GM21390 (cell line): ENCODE measurements at regions not wholly inside any gene's neighbourhood (a gene's known extent, or its start where the extent isn't known, plus 50 kb on each side); places are given as distances from the start of the nearest gene placed in this dataset.

ENCODE experiments used
- ATAC-seq: cut with Tn5 transposase; IDR thresholded peaks from one replicate; pipeline ENCODE4 v1.9.1; 2021; ENCODE audit not compliant: unreplicated experiment

DNA sequence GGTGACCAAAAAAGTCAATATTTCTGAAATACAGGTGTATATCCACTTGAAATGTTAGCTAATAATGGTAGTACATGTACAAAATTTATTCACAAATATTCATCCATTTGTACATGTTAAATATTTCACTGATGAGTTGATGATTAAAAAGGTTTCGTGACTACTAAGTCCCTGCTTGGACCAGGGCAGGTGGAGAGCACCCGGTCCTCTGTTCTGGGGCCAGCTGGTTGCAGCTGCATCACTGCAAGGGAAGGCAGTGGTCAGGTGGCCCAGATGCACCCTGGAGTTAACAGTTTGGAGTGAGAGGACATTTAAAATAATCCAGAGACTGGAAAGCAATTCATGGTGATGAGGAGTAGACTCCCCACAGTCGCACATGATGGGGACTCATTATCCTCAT lies 141.2 kb downstream of the ZBTB18 start:
- no peak for ATAC-seq

DNA sequence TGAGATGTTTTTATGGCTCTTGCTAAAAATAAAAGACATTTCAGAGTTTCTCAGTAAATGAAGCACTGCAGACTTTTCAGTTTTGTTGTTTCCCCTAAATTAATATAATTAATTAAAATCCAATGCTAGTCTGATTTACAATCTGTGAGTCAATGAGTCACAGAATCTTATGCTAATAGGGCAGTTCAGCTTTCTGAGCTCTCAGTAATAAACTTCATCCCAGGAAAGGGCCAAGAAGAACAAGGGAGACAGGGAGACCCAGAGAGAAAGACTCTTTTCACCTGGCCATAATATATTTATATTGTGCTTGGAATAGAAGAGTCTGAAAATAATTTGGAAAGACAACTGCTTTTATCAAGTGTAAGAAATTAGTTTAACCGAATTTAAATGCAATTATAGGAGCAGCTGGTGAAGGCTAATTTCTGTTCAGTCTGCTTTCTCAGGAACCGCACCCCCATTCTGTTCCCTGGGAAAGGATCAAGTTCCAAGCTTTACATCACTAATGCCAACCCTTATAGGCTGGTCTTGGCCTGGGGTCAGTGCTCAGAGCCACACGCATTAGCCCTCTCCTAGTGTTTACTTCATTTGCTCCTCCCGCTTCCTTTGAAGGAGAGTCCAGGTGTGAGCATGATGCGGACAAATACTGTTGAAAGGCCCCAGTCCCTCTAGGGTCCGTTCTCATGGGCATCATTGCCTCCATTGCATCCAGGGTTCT lies 145.6 kb downstream of the ZBTB18 start:
- no peak for ATAC-seq

DNA sequence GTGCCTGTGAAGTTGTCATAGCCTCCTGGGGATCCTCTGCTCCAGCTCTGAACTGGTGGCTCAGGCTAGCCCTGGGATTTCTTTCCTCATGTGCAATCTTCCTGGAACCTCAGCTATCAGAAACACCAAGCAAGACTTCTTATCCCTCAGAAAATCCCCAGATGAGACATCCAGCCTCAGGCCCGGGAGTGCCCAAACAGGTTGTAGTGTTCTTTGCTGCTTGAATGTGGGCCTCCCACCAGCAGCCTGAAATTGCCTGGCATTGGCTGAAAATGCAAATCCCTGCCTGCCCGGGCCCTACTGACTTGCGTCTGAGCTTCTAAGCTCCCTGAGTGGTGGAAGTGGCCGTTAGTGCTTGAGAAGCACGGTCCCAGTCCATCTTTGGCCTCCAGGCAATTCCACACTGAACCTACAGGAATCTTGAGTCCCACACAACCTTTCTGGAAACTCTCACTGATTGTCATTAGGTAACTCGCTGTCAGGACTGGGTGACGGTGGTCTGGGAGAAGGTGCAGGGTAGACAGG lies 146.8 kb downstream of the ZBTB18 start:
- no peak for ATAC-seq

DNA sequence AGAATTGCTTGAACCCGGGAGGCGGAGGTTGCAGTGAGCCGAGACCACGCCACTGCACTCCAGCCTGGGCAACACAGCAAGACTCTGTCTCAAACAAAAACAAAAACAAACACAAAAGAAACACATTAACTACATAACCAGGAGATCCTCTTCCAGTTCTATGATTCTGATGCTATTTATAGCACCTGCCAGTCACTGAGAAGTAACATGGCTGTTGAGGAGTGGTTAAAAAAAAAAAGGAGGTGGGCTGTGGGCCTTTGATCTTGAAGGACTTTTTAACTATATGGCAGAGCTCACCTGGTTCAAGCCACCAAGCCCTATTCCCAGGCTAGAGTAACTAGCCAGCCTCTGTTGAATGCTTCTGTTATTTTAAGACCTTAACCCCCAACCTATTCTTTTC lies 148.8 kb downstream of the ZBTB18 start:
- ATAC-seq: no peak

DNA sequence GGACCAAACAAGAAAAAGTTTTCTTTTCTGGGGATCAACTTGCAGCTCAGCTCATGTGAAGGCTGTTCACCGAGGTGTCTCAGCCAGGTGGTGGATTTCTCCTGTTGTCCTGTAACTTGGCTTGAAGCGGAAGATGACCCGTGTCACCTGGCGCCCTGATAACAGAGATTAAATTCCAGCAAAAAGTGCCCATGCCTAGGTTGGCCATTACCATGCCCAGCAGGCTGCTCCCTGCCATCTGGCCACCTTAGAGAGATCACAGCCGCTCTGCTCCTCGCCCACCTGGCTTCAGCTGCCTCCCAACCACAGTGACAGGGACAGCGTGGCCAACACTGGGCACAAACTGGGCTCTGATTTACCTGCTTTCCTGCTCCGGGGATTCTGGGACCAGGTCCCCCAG lies 149.5 kb downstream of the ZBTB18 start:
- no peak for ATAC-seq

DNA sequence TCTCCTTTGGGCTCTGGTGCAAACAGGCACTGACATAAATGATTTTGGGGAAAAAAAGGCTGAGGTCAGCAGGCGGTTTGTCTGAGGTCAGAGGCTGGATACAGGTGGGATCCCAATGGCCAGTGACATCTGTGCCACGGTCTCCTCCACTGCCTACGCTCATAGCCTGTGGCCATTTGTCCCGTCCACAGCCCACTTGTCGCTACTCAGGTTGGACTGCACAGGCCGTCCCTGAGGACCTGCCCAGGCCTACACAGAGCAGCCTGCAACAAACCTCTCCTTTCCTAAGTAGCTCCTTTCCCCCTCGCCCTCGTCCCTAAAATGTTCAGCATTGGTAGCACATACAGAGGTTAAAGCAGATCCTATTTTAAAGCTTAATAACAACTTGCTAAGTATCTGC lies 150.7 kb downstream of the ZBTB18 start:
- ATAC-seq: no peak

DNA sequence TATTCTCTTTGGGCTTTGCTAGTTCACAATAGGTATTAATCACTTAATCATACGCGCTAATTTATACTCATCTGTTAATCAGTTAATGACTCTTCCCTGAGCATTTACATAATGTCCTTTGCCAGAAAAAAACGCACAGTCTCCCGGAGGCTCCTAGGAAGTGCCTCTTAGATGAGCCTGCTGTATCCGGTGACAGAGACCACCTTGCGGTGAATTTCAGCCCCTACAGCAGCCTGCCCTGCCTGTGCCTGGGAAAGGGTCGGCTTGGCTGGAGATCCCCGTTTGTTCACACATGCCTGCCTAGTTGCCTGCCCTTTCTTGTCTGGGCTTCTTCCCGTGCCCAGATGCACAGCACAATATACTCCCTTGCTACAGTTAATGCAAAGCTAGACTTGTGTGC lies 152.9 kb downstream of the ZBTB18 start:
- no peak for ATAC-seq

DNA sequence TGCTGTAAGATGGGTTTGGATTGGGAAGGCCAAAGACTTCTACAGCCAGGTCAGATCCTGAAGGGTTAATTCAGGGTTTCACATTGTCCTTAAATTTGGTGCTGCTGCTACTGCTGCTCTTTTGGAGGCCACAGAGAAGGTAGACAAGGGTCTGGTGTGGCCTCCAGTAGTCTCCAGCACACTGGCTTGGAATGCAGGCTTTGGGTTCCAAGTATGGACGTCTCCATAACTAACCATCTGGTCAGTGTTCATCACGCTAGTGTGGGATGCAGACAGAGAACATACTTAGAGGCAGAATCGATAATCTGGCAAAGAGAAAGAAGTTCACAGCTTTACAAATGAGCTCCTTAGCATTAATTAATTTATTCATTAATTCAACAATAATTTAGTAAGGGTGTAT lies 154.1 kb downstream of the ZBTB18 start:
- no peak for ATAC-seq

DNA sequence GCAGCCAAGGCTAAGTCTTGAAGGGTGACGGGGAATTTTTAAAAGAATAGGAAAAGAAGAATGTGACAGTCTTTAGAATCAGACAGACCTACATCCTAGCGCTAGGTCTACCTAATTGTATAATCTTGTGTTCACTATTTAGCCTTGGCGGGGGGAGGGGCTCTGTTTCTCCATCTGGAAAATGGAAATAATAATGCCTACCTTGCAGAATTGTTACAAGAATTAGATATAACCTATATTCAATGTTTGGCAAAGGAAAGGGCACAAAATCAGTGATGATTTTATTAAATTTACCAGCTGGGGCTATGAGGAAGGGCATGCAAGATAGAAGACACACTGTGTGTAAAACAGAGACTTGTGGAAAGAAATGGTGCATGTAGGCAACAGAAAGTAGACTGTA lies 154.8 kb downstream of the ZBTB18 start:
- ATAC-seq: no peak

DNA sequence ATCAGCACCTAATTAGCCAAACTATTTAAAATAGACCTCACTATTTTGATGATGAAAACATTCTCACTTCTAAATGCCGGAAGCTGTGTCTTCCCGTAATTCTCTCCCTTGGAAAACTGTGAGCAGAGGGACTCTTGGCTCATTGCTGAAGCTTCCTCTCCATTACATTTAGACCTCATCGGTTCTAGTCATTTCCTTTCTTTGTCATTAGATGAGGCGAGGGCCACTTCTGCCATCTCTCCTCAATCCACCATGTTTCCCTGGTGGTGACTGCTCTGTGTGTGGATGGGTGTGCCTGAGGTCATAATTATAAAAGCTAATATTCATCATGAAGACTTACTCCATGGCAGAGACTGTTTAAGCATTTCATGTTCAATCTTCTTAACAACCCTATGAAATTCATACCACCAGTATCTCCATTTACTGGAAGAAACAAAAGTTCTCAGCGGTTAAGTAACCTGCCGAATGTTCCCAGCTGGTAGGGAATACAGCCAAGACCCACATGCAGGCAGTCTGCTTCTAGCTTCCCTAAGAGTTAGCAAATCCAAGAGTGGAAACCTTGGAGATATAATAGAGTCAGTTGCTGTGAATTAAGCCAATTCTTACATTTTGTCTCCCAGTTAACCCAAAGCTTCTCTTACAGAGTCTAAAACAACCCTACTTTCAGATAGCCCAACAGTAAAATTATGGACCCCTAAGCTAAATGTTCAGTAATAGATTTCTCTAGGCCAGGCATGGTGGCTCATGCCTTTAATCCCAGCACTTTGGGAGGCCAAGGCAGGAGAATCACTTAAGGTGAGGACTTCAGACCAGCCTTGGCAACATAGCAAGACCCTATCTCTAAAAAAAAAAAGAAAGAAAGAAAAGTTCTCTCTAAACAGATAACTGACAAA lies 156.2 kb downstream of the ZBTB18 start:
- no peak for ATAC-seq

DNA sequence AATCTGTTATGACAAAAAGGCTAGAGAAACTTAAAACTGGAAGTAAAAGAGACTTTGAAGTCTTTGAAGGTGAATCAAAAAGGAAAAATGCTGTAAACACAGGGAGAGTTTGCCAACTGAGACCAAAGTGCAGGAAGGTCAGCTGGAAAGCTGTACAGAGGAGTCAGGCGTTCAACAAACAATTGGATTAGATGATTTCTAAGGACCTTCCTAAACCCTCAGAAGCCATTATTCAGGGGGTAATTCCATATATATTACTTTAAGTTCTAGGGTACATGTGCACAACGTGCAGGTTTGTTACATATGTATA lies 156.8 kb downstream of the ZBTB18 start:
- no peak for ATAC-seq

DNA sequence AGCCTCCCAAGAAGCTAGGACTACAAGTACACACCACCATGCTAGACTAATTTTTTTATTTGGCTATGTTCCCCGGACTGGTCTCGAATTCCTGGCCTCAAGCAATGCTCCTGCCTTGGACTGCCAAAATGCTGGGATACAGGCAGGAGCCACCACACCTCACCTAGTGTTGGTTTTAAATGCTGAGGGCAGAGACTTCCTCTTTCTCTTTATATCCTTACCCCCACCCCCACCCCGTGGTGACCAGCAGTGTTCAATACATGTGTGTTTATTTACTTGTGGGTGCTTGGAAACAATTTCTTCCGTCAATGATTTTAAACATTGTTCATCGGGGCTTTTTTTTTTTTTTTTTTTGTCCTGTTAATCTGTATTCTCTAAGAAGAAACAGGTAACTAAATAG lies 158.9 kb downstream of the ZBTB18 start:
- no peak for ATAC-seq

DNA sequence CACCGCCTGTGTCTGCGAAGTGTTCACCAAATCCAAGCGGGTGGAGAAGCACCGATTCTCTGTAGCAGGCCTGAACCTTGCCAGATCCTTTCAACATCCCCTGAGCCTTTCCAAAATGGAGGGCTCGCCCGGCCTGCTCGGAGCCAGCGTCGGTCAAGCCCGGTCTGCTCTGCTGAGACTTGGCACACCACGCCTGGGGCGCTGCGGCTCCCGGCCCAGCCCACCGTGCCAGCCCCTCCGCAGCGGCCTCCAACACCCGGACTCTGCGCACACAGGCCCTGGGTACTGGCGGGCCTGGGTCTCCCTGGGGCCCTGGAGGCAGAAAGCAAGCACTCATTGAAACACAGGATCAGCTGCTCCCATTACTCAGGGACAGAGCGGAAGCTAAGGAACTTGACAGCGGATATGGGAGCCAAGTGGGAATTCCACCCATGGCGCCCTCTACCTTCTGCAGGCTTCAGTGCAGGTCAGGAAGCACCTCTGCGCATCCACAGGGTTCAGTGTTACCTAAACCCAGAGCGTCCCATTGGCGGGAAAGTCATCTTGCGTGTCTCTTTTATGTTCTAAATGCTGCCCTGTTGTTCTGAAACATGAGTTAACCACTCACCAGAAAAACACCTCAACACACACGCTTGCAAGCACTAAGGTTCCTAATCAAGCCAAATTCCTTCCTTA lies 159.9 kb downstream of the ZBTB18 start:
- ATAC-seq: no peak

DNA sequence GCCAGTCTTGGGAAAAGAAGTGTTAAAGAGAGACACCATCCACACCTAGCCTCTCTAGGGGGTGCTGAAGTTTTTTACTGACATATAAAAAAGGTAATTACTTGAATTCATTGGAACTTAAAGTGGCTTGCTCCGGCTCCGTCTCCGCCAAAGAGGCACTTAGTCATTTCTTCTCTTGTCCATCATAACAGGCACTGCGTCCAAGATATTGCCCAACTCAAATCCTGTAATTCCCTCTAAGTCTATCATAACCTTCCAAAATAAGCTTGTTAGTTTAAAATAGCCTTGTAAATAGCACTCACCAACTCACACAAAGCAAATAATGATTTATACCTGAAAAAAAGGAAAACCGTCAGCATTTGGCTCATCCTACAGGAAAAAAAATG lies 160.5 kb downstream of the ZBTB18 start:
- ATAC-seq: no peak

DNA sequence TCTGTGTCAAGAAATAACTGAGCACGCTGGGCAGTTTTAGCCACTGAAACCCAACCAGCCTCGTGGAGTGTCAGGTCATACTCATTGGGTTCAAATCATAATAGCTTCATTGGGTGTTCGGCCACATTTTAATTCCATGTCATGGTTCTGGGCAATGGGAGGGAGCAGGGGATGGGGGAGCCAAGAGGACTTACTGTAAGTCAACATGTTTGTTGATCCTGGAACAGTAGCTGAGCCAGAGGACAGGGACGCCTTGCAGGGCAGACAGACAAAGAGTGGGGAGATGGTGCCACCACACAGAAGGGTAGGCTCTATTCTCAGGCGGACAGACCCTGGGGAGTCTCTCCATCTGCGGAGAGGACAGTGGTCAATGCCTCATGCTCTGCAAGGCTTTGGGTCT lies 161.1 kb downstream of the ZBTB18 start:
- ATAC-seq: no peak

DNA sequence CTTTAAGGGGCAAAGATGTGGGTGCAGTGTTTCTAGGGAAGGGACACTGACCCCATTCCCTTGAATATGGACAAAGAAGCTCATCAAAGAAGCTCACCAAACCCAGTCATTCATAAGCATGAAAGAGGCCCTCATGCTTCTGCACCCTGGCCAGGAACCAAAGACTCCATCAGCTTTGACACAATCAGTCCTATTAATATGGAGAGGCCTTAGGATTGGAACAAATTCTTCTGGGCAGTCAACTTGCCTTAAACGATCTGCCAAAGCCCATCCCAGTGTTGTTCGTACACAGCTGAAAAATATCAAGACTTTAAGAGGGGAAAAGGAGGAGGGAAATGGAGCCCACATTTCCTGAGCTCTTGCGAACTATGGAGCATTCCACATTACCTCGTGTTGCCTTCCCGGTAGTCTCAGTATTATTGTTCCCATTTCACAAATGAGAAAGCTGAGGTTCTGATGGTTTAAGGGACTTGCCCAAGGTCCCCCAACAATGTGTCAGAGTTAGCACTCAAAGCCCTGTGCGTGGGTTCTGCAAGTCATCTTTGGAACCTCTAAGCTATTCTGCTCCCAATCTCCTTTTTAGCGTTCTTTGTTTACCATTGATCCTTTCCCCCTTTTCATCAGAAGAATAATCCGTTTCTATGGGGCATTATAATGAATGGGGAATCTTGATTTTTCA lies 161.9 kb downstream of the ZBTB18 start:
- no peak for ATAC-seq

DNA sequence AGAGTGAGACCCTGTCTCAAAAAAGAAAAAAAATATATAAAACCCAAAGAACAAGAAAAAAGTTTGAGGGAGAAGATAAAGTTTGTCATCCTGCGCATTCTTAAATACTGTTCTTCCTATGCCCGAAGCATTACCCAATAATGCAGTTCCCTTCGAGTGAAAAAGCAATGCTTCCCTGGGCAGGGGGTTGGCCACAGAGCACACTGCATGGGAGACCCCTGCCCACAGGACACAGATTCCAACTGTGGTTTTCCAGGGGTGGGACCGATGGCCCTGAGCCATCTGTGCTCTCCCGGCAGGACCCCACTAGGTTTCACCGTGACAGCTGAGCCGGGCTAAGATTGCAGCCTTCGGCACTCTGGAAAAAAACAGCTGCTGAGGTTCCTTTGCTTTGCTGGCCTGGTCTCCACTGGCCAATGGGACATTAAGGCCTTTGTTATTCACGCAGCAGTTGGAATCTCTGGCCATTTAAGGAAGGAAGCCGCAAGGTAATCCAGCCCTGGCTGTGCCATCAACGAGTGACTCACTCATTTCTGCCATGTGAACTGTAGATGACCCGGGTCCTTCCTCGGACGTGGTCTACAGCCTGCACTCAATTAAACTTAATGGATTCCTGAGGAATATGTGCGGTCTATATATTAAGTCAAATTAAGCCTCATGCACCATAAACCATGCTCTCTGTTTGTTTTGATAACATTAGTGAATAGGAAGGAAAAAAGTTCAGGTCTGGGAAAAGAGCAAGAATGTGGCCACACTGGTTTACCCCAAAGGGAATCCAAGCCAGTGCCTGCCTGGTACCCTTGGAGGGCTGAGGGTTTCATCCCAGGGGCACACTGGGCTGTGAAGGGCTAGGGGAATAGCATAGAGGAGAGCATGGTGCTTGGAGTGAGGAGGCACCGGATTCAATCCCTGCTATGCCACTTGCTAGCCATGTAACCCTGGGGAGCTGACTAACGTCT lies 163.2 kb downstream of the ZBTB18 start:
- ATAC-seq: no peak

DNA sequence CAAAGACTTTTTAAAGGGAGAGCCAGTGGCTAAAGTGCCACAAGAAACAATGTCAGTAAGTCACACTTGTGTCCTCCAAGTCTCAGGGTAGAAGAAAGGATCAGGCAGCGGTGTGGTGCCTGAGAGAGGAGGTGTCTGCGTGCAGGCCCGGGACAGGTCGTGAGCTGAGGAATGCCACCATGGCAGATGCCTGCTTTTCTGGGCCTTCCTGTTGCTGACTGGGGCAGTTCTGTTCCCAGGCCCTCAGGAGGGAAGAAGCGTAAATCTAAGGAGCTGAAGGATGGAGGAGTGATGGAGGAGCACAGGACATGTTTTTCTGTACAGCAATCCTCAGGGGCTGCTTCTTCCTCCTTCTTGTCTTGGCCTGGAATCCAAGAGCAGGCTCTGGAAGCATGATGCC lies 165.8 kb downstream of the ZBTB18 start:
- no peak for ATAC-seq

DNA sequence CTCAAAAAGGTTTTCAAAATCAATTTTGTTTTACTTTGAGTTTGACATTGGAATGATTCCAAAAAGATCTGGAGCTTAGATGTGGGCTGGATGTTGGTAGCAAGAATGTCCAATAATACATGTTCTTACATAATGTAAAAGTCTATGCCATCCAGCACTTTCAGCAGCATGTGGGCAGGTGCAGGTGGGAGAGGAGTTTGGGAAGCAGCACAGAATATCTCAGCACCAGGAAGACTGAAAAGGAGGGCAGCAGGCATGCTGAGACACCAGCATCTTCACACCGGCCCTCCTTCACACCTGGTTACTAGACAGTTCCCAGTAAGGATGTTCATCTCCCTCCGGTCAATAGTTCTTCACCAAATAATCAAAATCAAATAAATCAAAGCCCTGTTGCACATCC lies 166.6 kb downstream of the ZBTB18 start:
- no peak for ATAC-seq

DNA sequence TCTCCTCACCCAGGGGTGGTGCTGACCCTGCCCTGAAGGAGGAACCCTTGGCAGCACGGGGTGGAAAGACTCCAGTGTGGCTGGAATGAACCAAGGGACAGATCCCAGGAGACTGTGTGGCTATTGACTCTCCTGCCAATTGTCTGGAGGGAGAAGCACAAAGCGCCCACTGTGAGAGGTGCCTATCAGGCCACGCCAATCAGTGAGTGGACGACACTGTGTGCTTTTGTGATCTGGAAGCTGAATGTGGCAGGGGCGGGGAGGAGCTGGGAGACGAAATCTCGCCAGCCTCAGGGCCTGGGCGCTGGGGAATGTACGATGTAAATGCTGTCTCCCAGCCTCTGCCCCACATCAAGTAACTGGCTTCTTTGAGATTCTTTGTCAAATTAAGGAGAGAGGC lies 167.1 kb downstream of the ZBTB18 start:
- ATAC-seq: no peak
